Hepatocyte (in vitro differentiated cells): ENCODE measurements at regions not wholly inside any gene's neighbourhood (a gene's known extent, or its start where the extent isn't known, plus 50 kb on each side); places are given as distances from the start of the nearest gene placed in this dataset.

Experiments
- DNase-seq: peaks from one replicate; pipeline ENCODE4 v3.0.0-alpha.2; 2016; ENCODE audit warnings: low spot score
- H2AFZ ChIP-seq: fragments of 200-600 bp; sonication (generic); 2 replicates; pipeline ENCODE4 v1.6.0; 2016; ENCODE audit warnings: antibody characterized with exemption, mild to moderate bottlenecking
- H3K27ac ChIP-seq: fragments of 200-600 bp; sonication (generic); 2 replicates; pipeline ENCODE4 v1.5.1; 2016; ENCODE audit warnings: mild to moderate bottlenecking
- H3K27me3 ChIP-seq: fragments of 200-600 bp; sonication (generic); 2 replicates; pipeline ENCODE4 v1.6.1; 2016
- H3K36me3 ChIP-seq: fragments of 200-600 bp; sonication (generic); replicated peaks from 2 replicates; pipeline ENCODE4 v1.5.1; 2016; ENCODE audit warnings: low read depth; ENCODE audit not compliant: insufficient read depth
- H3K4me1 ChIP-seq: fragments of 200-600 bp; sonication (generic); 2 replicates; pipeline ENCODE4 v1.5.1; 2016; ENCODE audit warnings: mild to moderate bottlenecking, moderate library complexity; ENCODE audit not compliant: insufficient read depth
- H3K4me2 ChIP-seq: fragments of 200-600 bp; sonication (generic); 2 replicates; pipeline ENCODE4 v1.6.0; 2016
- H3K4me3 ChIP-seq: fragments of 200-600 bp; sonication (generic); 2 replicates; pipeline ENCODE4 v1.5.1; 2016; ENCODE audit warnings: mild to moderate bottlenecking
- H3K79me2 ChIP-seq: fragments of 200-600 bp; sonication (generic); 2 replicates; pipeline ENCODE4 v1.6.0; 2017; ENCODE audit warnings: mild to moderate bottlenecking
- H3K9me2 ChIP-seq: fragments of 200-600 bp; sonication (generic); replicated peaks from 2 replicates; pipeline ENCODE4 v1.6.0; 2017; ENCODE audit warnings: mild to moderate bottlenecking; ENCODE audit not compliant: insufficient read depth
- H3K9me3 ChIP-seq: fragments of 200-600 bp; sonication (generic); 2 replicates; pipeline ENCODE4 v1.5.1; 2016; ENCODE audit warnings: low read depth, mild to moderate bottlenecking
- H4K20me1 ChIP-seq: fragments of 200-600 bp; sonication (generic); 2 replicates; pipeline ENCODE4 v1.6.0; 2016; ENCODE audit warnings: mild to moderate bottlenecking; ENCODE audit not compliant: insufficient read depth, poor library complexity, severe bottlenecking
- EZH2 ChIP-seq: fragments of 200-600 bp; sonication (generic); IDR thresholded peaks from 2 replicates; pipeline ENCODE4 v1.6.1; 2016; ENCODE audit warnings: antibody characterized with exemption, mild to moderate bottlenecking, borderline replicate concordance
- EZH2phosphoT487 ChIP-seq: fragments of 200-600 bp; sonication (generic); IDR thresholded peaks from one replicate; pipeline ENCODE4 v1.6.1; 2018; ENCODE audit warnings: antibody characterized with exemption, mild to moderate bottlenecking, low read depth, moderate library complexity; ENCODE audit not compliant: unreplicated experiment, severe bottlenecking
- WGBS: methylation state at CpG from one replicate; pipeline ENCODE4 v1.1.6; 2016; ENCODE audit warnings: low lambda C conversion rate; ENCODE audit errors: missing lambda C conversion rate; 5-methylcytosine and 5-hydroxymethylcytosine counted together
- TF ChIP-seq, protein P1 (sequence below): fragments of 200-600 bp; sonication (generic); IDR thresholded peaks from 2 replicates; pipeline ENCODE4 v1.5.1; 2016; ENCODE audit warnings: antibody characterized with exemption, mild to moderate bottlenecking; ENCODE audit not compliant: poor library complexity

DNA sequence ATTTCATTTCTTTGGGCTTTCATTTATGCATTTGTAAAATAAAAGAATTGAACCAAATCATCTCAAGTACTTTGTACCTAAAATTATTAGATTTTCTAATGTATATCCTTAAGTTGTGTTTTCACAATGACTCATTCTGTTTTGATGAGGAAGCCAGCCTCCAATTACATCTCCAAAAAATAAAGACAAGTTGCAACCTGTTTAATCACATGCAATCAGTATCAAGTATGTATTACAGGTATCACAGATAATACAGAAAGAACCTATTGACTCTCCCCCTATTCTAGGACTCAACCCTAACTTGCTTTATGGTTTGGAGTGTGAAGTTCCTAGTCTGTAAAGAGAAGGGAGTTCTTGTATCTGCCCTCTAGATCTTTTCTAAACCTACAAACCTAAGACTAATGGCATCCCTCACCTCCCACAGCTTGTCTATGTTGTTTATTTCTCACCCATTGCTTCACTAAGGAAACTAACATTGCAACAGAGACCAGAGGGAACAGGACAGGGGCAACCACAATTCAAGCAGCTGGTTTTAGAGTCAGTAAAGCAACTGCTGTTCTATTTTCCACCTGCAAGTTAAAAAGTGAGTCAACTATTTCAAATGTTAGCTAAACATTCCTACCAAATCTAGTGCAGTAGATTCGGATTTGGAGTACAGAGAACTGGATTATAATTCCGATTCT, 141.1 kb upstream of the ETAA1 start:
- H3K36me3 ChIP-seq = no peaks in the 10 kb centered on the region
- 96% methylated on average over 2 of the region's 2 CpGs for WGBS
- H3K9me2 ChIP-seq = no peaks in the 10 kb centered on the region
- H3K4me2 ChIP-seq = no peak overlapping the region
- H3K79me2 ChIP-seq = no peaks in the 10 kb centered on the region
- H3K4me3 ChIP-seq = no peak overlapping the region
- no peak for DNase-seq
- no peak overlapping the region for H2AFZ ChIP-seq
- H3K9me3 ChIP-seq = no peaks in the 10 kb centered on the region
- H3K4me1 ChIP-seq = no peaks in the 10 kb centered on the region
- H4K20me1 ChIP-seq = no peaks in the 10 kb centered on the region
- no peak for TF ChIP-seq EZH2
- TF ChIP-seq, protein P1, sequence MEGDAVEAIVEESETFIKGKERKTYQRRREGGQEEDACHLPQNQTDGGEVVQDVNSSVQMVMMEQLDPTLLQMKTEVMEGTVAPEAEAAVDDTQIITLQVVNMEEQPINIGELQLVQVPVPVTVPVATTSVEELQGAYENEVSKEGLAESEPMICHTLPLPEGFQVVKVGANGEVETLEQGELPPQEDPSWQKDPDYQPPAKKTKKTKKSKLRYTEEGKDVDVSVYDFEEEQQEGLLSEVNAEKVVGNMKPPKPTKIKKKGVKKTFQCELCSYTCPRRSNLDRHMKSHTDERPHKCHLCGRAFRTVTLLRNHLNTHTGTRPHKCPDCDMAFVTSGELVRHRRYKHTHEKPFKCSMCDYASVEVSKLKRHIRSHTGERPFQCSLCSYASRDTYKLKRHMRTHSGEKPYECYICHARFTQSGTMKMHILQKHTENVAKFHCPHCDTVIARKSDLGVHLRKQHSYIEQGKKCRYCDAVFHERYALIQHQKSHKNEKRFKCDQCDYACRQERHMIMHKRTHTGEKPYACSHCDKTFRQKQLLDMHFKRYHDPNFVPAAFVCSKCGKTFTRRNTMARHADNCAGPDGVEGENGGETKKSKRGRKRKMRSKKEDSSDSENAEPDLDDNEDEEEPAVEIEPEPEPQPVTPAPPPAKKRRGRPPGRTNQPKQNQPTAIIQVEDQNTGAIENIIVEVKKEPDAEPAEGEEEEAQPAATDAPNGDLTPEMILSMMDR = no peak
- no peaks in the 10 kb centered on the region for H3K27me3 ChIP-seq
- H3K27ac ChIP-seq = no peak overlapping the region

DNA sequence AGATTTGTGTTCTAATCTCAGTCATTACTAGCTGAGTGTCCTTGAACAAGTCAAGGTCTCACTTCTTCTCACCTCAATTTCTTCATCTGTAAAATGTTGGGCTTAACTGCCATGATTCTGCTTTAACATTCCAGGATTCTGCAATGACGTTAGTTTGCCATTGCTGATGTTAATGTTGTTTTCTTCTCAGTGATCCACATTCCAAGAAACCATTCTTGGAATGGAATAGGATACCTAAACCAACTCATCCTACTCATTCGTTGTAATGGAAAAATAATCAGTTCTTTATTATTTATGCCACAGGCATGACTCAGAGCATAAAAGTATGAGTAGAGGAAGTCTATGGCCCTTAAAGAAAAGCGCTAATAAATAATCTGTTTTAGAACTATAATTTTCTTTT, 140.2 kb upstream of the ETAA1 start:
- TF ChIP-seq EZH2phosphoT487 (no peak), EZH2 (no peak)
- TF ChIP-seq, protein P1 = no peak
- H3K4me3 ChIP-seq = no peak overlapping the region
- no peak overlapping the region for H2AFZ ChIP-seq
- H3K36me3 ChIP-seq = no peaks in the 10 kb centered on the region
- H3K9me3 ChIP-seq = no peaks in the 10 kb centered on the region
- no peaks in the 10 kb centered on the region for H3K9me2 ChIP-seq
- no peaks in the 10 kb centered on the region for H3K27me3 ChIP-seq
- 91% methylated on average over 3 of the region's 3 CpGs for WGBS
- H3K4me2 ChIP-seq = no peak overlapping the region
- H3K79me2 ChIP-seq = no peaks in the 10 kb centered on the region
- no peak overlapping the region for H3K27ac ChIP-seq
- no peaks in the 10 kb centered on the region for H3K4me1 ChIP-seq
- no peak for DNase-seq
- H4K20me1 ChIP-seq = no peaks in the 10 kb centered on the region

DNA sequence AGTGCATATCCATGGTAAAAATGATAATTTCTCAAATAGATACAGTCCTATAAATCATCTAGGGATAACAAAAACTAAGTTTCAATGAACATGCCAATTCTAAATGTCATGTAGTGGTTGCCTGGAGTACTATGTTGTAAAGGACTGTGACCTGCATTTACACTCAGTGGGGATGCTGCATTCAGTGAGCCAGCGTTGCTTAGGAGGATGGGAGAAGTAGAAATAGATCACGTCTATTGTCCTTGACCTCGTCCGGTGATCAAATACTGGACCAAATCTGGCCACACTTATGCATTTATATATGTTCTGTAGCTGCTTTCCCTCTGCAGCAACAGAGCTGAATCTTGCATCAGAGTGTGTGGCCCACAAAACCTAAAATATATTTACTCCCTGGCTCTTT, 139.0 kb upstream of the ETAA1 start:
- no peak overlapping the region for H3K4me2 ChIP-seq

More for the DNA sequence above, 139.0 kb upstream of the ETAA1 start:
- no peak overlapping the region for H3K27ac ChIP-seq
- TF ChIP-seq EZH2phosphoT487 (no peak), EZH2 (no peak)
- TF ChIP-seq, protein P1 = no peak
- H3K4me3 ChIP-seq = no peak overlapping the region
- no peak for DNase-seq
- H3K79me2 ChIP-seq = no peaks in the 10 kb centered on the region
- no peaks in the 10 kb centered on the region for H3K9me2 ChIP-seq
- H3K36me3 ChIP-seq = no peaks in the 10 kb centered on the region
- no peaks in the 10 kb centered on the region for H3K9me3 ChIP-seq
- 89% methylated on average over 4 of the region's 4 CpGs for WGBS
- no peaks in the 10 kb centered on the region for H3K27me3 ChIP-seq
- no peak overlapping the region for H2AFZ ChIP-seq
- no peaks in the 10 kb centered on the region for H4K20me1 ChIP-seq
- H3K4me1 ChIP-seq = no peaks in the 10 kb centered on the region
